HEK293T (cell line): ENCODE measurements at regions not wholly inside any gene's neighbourhood (a gene's known extent, or its start where the extent isn't known, plus 50 kb on each side); places are given as distances from the start of the nearest gene placed in this dataset.

ENCODE experiments used
- ARNT ChIP-seq: fragments of 450-650 bp; IDR thresholded peaks from 2 replicates; pipeline ENCODE4 v1.6.1; 2017; ENCODE audit warnings: mild to moderate bottlenecking
- BHLHE40 ChIP-seq: fragments of 450-650 bp; IDR thresholded peaks from 2 replicates; pipeline ENCODE4 v1.6.1; 2016; ENCODE audit warnings: mild to moderate bottlenecking, moderate library complexity, borderline replicate concordance
- ELF4 ChIP-seq: fragments of 450-650 bp; IDR thresholded peaks from 2 replicates; pipeline ENCODE4 v1.6.1; 2017; ENCODE audit warnings: antibody characterized with exemption
- FOXK2 ChIP-seq: fragments of 450-650 bp; IDR thresholded peaks from 2 replicates; pipeline ENCODE4 v1.6.1; 2016; ENCODE audit warnings: mild to moderate bottlenecking
- FOXM1 ChIP-seq: fragments of 450-650 bp; IDR thresholded peaks from 2 replicates; pipeline ENCODE4 v1.6.1; 2017; ENCODE audit warnings: mild to moderate bottlenecking, borderline replicate concordance
- HDGF ChIP-seq: fragments of 450-650 bp; IDR thresholded peaks from 2 replicates; pipeline ENCODE4 v1.6.1; 2017; ENCODE audit warnings: antibody characterized with exemption, borderline replicate concordance
- L3MBTL2 ChIP-seq: fragments of 450-650 bp; conservative IDR thresholded peaks from 2 replicates; pipeline ENCODE4 v1.6.1; 2016; ENCODE audit warnings: mild to moderate bottlenecking
- LEF1 ChIP-seq: fragments of 450-650 bp; IDR thresholded peaks from 2 replicates; pipeline ENCODE4 v1.6.1; 2017; ENCODE audit warnings: mild to moderate bottlenecking, borderline replicate concordance
- SP1 ChIP-seq: fragments of 450-650 bp; IDR thresholded peaks from 2 replicates; pipeline ENCODE4 v1.6.1; 2017
- SUZ12 ChIP-seq: fragments of 450-650 bp; IDR thresholded peaks from 2 replicates; pipeline ENCODE4 v1.6.1; 2016; ENCODE audit warnings: mild to moderate bottlenecking
- TARDBP ChIP-seq: fragments of 450-650 bp; IDR thresholded peaks from 2 replicates; pipeline ENCODE4 v1.6.1; 2016
- TF ChIP-seq, protein P1 (sequence below): fragments of 450-650 bp; IDR thresholded peaks from 2 replicates; pipeline ENCODE4 v1.6.1; 2016

DNA sequence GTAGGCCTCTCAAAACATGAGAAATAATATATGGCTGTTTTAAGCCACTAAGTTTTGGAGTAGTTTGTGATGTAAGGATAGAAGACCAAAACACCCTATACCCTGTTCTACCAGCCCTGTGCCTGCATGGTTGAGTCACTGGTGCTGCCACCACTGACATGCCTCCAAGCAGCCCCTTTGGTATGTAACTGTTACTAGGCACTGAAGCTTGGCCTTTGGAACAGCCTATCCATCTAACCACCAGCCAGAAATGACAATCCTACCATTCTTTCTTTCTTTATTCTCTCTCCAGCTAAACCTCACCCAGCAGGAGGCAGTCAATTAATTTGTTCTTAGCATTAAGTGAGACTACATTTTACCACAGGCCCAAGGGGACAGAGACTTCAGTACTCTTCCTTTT is 240.3 kb downstream of the MSRB3 start:
- TF ChIP-seq, protein P1, sequence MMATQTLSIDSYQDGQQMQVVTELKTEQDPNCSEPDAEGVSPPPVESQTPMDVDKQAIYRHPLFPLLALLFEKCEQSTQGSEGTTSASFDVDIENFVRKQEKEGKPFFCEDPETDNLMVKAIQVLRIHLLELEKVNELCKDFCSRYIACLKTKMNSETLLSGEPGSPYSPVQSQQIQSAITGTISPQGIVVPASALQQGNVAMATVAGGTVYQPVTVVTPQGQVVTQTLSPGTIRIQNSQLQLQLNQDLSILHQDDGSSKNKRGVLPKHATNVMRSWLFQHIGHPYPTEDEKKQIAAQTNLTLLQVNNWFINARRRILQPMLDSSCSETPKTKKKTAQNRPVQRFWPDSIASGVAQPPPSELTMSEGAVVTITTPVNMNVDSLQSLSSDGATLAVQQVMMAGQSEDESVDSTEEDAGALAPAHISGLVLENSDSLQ: no peak
- TF ChIP-seq ARNT (no peak), FOXK2 (no peak), HDGF (no peak), SUZ12 (no peak), L3MBTL2 (no peak), BHLHE40 (no peak), ELF4 (no peak), TARDBP (no peak), SP1 (no peak), FOXM1 (no peak), LEF1 (no peak)
